GM23248 (cell line): ENCODE measurements at regions not wholly inside any gene's neighbourhood (a gene's known extent, or its start where the extent isn't known, plus 50 kb on each side); places are given as distances from the start of the nearest gene placed in this dataset.
A peak's percentile ranks its signal among the peaks of the same experiment; 100 is the strongest.

ENCODE experiments used
- DNase-seq: peaks from one replicate; pipeline ENCODE4 v3.0.0-alpha.2; 2015
- H2AFZ ChIP-seq: fragments of 200-600 bp; sonication (generic); 2 replicates; pipeline ENCODE4 v1.6.1; 2016; ENCODE audit warnings: antibody characterized with exemption
- H3F3A ChIP-seq: fragments of 200-600 bp; sonication (generic); 2 replicates; pipeline ENCODE4 v1.6.1; 2016; ENCODE audit warnings: mild to moderate bottlenecking, antibody characterized with exemption, mixed run types; ENCODE audit not compliant: insufficient read depth
- H3K27ac ChIP-seq: fragments of 200-600 bp; sonication (generic); 2 replicates; pipeline ENCODE4 v1.5.1; 2016; ENCODE audit warnings: mild to moderate bottlenecking
- H3K27me3 ChIP-seq: fragments of 200-600 bp; sonication (generic); replicated peaks from 2 replicates; pipeline ENCODE4 v1.6.1; 2016; ENCODE audit warnings: mild to moderate bottlenecking; ENCODE audit not compliant: insufficient read depth
- H3K36me3 ChIP-seq: fragments of 200-600 bp; sonication (generic); 2 replicates; pipeline ENCODE4 v1.6.1; 2016; ENCODE audit warnings: low read depth, mild to moderate bottlenecking
- H3K4me1 ChIP-seq: fragments of 200-600 bp; sonication (generic); 2 replicates; pipeline ENCODE4 v1.6.1; 2016; ENCODE audit warnings: mild to moderate bottlenecking; ENCODE audit not compliant: insufficient read depth
- H3K4me2 ChIP-seq: fragments of 200-600 bp; sonication (generic); one replicate; pipeline ENCODE4 v1.6.1; 2016; ENCODE audit warnings: mild to moderate bottlenecking; ENCODE audit not compliant: unreplicated experiment
- H3K4me3 ChIP-seq: fragments of 200-600 bp; sonication (generic); 2 replicates; pipeline ENCODE4 v1.5.1; 2016; ENCODE audit warnings: mild to moderate bottlenecking
- H3K79me2 ChIP-seq: fragments of 200-600 bp; sonication (generic); 2 replicates; pipeline ENCODE4 v1.6.1; 2016; ENCODE audit warnings: mild to moderate bottlenecking; ENCODE audit not compliant: insufficient read depth
- H3K9ac ChIP-seq: fragments of 200-600 bp; sonication (generic); 2 replicates; pipeline ENCODE4 v1.6.1; 2016; ENCODE audit warnings: mild to moderate bottlenecking
- H3K9me2 ChIP-seq: fragments of 200-600 bp; sonication (generic); 2 replicates; pipeline ENCODE4 v1.6.1; 2016; ENCODE audit warnings: mixed run types, mild to moderate bottlenecking, moderate library complexity; ENCODE audit not compliant: insufficient read depth
- H3K9me3 ChIP-seq: fragments of 200-600 bp; sonication (generic); one replicate; pipeline ENCODE4 v1.6.1; 2017; ENCODE audit warnings: low read depth
- H4K20me1 ChIP-seq: fragments of 200-600 bp; sonication (generic); 2 replicates; pipeline ENCODE4 v1.6.0; 2016; ENCODE audit not compliant: insufficient read depth
- EZH2 ChIP-seq: fragments of 200-600 bp; sonication (generic); IDR thresholded peaks from 2 replicates; pipeline ENCODE4 v1.6.1; 2018; ENCODE audit warnings: antibody characterized with exemption, mild to moderate bottlenecking; ENCODE audit not compliant: insufficient read depth, poor library complexity, severe bottlenecking
- EZH2phosphoT487 ChIP-seq: fragments of 200-600 bp; sonication (generic); IDR thresholded peaks from 2 replicates; pipeline ENCODE4 v1.6.1; 2018; ENCODE audit warnings: antibody characterized with exemption, moderate library complexity, mild to moderate bottlenecking, low read depth; ENCODE audit not compliant: insufficient read depth
- WGBS, 2 experiments: methylation state at CpG; one replicate each; pipeline ENCODE4 v1.1.6; 2015 to 2017; ENCODE audit warnings: low lambda C conversion rate in 2 of 2, low coverage in 1 of 2; ENCODE audit errors: missing lambda C conversion rate in 2 of 2; 5-methylcytosine and 5-hydroxymethylcytosine counted together
- in situ Hi-C: fragments of 300-500 bp; cut with MboI; formaldehyde crosslinking; loops from 2 replicates; pipeline ENCODE4 v1.15.0; 2020

GRCh38 chr3:148073721-148074456 is 623.8 kb upstream of the AGTR1 start:
- TF ChIP-seq EZH2phosphoT487 = no peak
- no peak for TF ChIP-seq EZH2
- H3K4me3 ChIP-seq = no peak overlapping the region
- H3K9me3 ChIP-seq = no peaks in the 10 kb centered on the region
- in situ Hi-C loops = loop anchor here (10.0 kb wide), 1 partner anchor 1249 kb away; no protein-coding TSS in a partner anchor
- H2AFZ ChIP-seq = peak overlapping the region; percentile 44
- no peaks in the 10 kb centered on the region for H3K27me3 ChIP-seq
- no peaks in the 10 kb centered on the region for H3K36me3 ChIP-seq
- no peak overlapping the region for H3K9ac ChIP-seq
- 0 out of 2 replicates have a peak, but pooled peaks cover 5% of the 10 kb centered on the region for H3F3A ChIP-seq
- no peak overlapping the region for H3K27ac ChIP-seq
- no peaks in the 10 kb centered on the region for H3K79me2 ChIP-seq
- 64 to 67% methylated on average over 4 of the region's 4 CpGs for whole genome bisulfite sequencing, 2 experiments
- peaks cover 12% of the 10 kb centered on the region for H3K4me1 ChIP-seq
- no peak overlapping the region for H3K4me2 ChIP-seq
- no peaks in the 10 kb centered on the region for H4K20me1 ChIP-seq
- H3K9me2 ChIP-seq = no peaks in the 10 kb centered on the region
- DNase-seq = no peak

GRCh38 chr3:148074946-148075345 is 622.8 kb upstream of the AGTR1 start:
- Histone ChIP-seq H3K9ac (no peak overlapping the region), H3K4me3 (no peak overlapping the region), H4K20me1 (no peaks in the 10 kb centered on the region), H3K4me2 (no peak overlapping the region), H3K9me3 (no peaks in the 10 kb centered on the region), H3K36me3 (no peaks in the 10 kb centered on the region), H2AFZ (no peak overlapping the region), H3K27me3 (no peaks in the 10 kb centered on the region), H3K4me1 (peaks cover 16% of the 10 kb centered on the region), H3K79me2 (no peaks in the 10 kb centered on the region), H3F3A (0 out of 2 replicates have a peak, but pooled peaks cover 5% of the 10 kb centered on the region), H3K27ac (no peak overlapping the region), H3K9me2 (no peaks in the 10 kb centered on the region)
- TF ChIP-seq EZH2 = no peak
- 95 to 98% methylated on average over 2 of the region's 2 CpGs for WGBS, 2 experiments
- DNase-seq = no peak
- in situ Hi-C loops = loop anchor here (10.0 kb wide), 1 partner anchor 1250 kb away; no protein-coding TSS in a partner anchor

DNA sequence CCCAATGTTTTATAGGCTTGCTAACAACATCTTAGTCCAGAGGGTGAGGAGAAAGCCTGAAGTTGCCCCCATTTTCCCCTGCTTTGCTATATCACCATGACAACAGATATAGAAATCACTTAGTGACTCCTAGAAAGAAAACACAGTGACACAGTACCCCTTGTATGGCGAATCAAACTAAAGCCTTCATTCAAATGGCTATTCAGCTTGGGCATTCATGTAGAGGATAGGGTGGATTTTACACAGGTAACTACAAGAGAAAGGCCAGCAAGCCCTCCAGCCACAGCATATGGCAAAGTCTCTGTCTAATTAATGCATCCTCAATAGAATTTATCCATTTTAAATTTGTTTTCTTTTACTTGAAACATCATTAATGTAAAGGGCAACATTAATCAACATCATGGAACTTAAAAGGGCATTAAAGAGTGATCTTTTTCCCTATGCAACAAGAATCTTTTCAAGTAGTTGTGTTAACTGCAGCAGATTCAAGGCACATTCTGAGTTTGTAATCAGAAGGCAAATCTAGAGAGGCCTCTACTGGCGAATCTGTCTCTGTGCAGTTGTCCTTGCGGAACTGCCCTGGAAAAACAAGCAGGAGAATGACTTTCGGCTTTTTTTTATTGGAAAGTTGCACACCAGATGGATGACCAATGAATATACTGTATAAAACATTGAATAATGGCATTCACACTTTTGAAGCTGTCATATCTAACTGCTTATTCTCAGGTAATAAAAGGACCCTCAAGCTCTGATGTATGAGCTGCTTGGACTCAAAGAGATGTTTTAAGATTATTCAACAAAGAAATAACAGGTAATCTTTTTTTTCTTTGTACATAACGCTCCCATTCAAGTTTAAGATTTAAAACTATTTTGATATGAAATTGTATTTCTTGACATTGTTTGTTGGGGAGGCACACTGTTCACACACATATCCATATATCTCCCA is 621.7 kb upstream of the AGTR1 start:
- Histone ChIP-seq H3K4me3 (no peak overlapping the region), H3K9me3 (no peaks in the 10 kb centered on the region), H2AFZ (no peak overlapping the region), H3K4me1 (peaks cover 16% of the 10 kb centered on the region), H3K79me2 (no peaks in the 10 kb centered on the region), H3K36me3 (no peaks in the 10 kb centered on the region), H3K9me2 (no peaks in the 10 kb centered on the region), H3K27me3 (no peaks in the 10 kb centered on the region), H4K20me1 (no peaks in the 10 kb centered on the region), H3F3A (0 out of 2 replicates have a peak, but pooled peaks cover 5% of the 10 kb centered on the region), H3K27ac (no peak overlapping the region), H3K9ac (no peak overlapping the region), H3K4me2 (no peak overlapping the region)
- in situ Hi-C loops = loop anchor here (10.0 kb wide), 1 partner anchor 1251 kb away; no protein-coding TSS in a partner anchor
- DNase-seq = peak; percentile 77
- 48 to 49% methylated on average over 5 of the region's 5 CpGs for WGBS, 2 experiments
- TF ChIP-seq EZH2phosphoT487 (no peak), EZH2 (no peak)

DNA sequence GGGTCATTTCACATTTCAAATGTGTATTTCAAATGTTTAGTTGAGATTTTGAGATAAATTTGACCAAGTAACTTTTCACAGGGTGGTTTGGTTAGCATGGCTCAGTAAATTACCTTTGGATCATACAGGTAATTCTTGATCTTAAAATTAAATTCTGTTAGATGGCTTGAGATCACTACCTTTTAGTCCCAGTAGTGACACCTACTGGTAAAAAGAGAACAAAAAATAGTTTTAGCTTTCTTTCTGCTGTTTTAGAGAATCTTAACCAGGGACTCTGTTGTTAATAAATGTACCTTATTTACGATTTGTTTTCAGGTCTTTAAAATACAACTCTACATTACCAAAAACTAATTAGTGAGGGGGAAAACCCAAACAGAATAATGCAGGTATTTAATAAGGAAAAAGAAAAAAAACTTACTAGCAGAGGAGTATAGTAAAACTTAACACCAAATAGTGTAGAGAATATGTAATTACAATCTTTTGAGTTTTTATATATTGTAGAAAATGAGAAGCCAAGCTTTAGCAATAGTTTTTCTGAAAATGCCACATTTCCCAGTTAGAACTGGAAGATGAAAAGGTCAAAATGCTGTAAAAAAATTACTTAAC is 620.3 kb upstream of the AGTR1 start:
- no peaks in the 10 kb centered on the region for H4K20me1 ChIP-seq
- no peaks in the 10 kb centered on the region for H3K9me2 ChIP-seq
- peak; percentile 51 for DNase-seq
- H3K79me2 ChIP-seq = no peaks in the 10 kb centered on the region
- no peak overlapping the region for H3K27ac ChIP-seq
- H3K36me3 ChIP-seq = no peaks in the 10 kb centered on the region
- H3K4me3 ChIP-seq = no peak overlapping the region
- TF ChIP-seq EZH2phosphoT487 (no peak), EZH2 (no peak)
- no peaks in the 10 kb centered on the region for H3K9me3 ChIP-seq
- 0 out of 2 replicates have a peak, but pooled peaks cover 5% of the 10 kb centered on the region for H3F3A ChIP-seq
- H3K4me1 ChIP-seq = peaks cover 16% of the 10 kb centered on the region
- no peak overlapping the region for H2AFZ ChIP-seq
- no peak overlapping the region for H3K4me2 ChIP-seq
- 0 to 2% methylated on average over 1 of the region's 1 CpG for WGBS, 2 experiments
- no peaks in the 10 kb centered on the region for H3K27me3 ChIP-seq
- no peak overlapping the region for H3K9ac ChIP-seq
- in situ Hi-C loops = loop anchor here (10.0 kb wide), 1 partner anchor 1253 kb away; no protein-coding TSS in a partner anchor
